Mammary epithelial cell (primary cell): ENCODE measurements at regions not wholly inside any gene's neighbourhood (a gene's known extent, or its start where the extent isn't known, plus 50 kb on each side); places are given as distances from the start of the nearest gene placed in this dataset.

ENCODE experiments used
- EZH2 ChIP-seq: IDR thresholded peaks from 2 replicates; pipeline ENCODE4 v1.6.1; 2012; ENCODE audit warnings: low read length, inconsistent platforms, borderline replicate concordance
- TF ChIP-seq, protein P1 (sequence below), 2 donors: IDR thresholded peaks in 1 of 2; conservative IDR thresholded peaks in 1 of 2; 2 replicates each; pipeline ENCODE4 v1.5.1; 2011 to 2012; ENCODE audit warnings: inconsistent platforms in 2 of 2, low read length in 2 of 2, mild to moderate bottlenecking in 2 of 2, control low read depth in 1 of 2, low read depth in 1 of 2; ENCODE audit not compliant: insufficient read depth in 1 of 2; ENCODE audit errors: extremely low read depth in 1 of 2

DNA sequence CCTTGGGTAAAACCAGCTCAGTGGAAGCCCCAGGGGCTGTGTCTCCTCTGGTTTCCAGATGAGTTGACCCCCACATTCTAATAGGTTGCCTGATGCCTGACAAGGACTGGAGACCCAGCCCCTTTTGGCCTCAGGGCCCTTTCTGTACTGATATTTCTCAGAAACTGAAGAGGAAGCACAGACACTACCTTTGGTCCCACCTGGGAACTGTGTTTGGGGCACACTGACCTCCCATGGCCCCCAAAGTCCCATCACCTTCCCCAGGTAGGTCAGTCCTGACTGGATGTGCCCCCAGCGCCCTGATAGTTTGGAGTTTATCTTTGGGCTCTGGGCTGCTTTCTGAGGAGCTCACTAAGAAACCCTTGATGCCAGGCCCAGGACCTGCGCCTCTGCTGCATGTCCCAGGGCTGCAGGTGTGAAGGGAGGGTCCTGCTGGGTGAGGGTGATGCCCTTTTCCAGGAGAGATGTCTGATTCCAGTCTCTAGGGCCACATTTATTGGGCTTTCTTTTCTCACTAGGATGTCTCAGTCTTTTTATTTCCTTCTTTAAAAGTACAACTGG is 106.7 kb downstream of the GGTLC2 start:
- TF ChIP-seq, protein P1, sequence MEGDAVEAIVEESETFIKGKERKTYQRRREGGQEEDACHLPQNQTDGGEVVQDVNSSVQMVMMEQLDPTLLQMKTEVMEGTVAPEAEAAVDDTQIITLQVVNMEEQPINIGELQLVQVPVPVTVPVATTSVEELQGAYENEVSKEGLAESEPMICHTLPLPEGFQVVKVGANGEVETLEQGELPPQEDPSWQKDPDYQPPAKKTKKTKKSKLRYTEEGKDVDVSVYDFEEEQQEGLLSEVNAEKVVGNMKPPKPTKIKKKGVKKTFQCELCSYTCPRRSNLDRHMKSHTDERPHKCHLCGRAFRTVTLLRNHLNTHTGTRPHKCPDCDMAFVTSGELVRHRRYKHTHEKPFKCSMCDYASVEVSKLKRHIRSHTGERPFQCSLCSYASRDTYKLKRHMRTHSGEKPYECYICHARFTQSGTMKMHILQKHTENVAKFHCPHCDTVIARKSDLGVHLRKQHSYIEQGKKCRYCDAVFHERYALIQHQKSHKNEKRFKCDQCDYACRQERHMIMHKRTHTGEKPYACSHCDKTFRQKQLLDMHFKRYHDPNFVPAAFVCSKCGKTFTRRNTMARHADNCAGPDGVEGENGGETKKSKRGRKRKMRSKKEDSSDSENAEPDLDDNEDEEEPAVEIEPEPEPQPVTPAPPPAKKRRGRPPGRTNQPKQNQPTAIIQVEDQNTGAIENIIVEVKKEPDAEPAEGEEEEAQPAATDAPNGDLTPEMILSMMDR (conservative IDR thresholded peaks at IDR 0.05 in 1 of 2, IDR thresholded peaks at IDR 0.05 in 1 of 2; ENCODE audit: extremely low read depth in 1 of 2, insufficient read depth in 1 of 2, low read depth in 1 of 2, low read length in 2 of 2), result no peak
- TF ChIP-seq EZH2, result no peak
